ENCODE measurements at regions not wholly inside any gene's neighbourhood (a gene's known extent, or its start where the extent isn't known, plus 50 kb on each side); places are given as distances from the start of the nearest gene placed in this dataset.
"Not testable (repeated sequence)": the region's sequence is repeated elsewhere in the genome, so short reads cannot be mapped to it uniquely, and the experiment has no call there.

- no peak for DNase-seq
These were observed 449.2 kb upstream of the ACTBL2 start for GRCh38 chr5:57931807-57932206.

- no peak for DNase-seq
These were observed 448.7 kb upstream of the ACTBL2 start for GRCh38 chr5:57931352-57931751.

GRCh38 chr5:57929271-57929670 lies 446.7 kb upstream of the ACTBL2 start:
- no peak for DNase-seq

GRCh38 chr5:57923094-57923493 lies 440.5 kb upstream of the ACTBL2 start:
- not testable (repeated sequence) for DNase-seq

GRCh38 chr5:57917004-57917403 lies 434.4 kb upstream of the ACTBL2 start:
- no peak for DNase-seq

GRCh38 chr5:57915536-57915935 lies 432.9 kb upstream of the ACTBL2 start:
- no peak for DNase-seq

GRCh38 chr5:57911438-57911837 lies 428.8 kb upstream of the ACTBL2 start:
- DNase-seq: no peak

GRCh38 chr5:57906671-57907070 lies 424.1 kb upstream of the ACTBL2 start:
- DNase-seq: no peak

- DNase-seq: no peak
These were observed 420.8 kb upstream of the ACTBL2 start for GRCh38 chr5:57903458-57903857.

GRCh38 chr5:57902095-57902494 lies 419.5 kb upstream of the ACTBL2 start:
- no peak for DNase-seq

GRCh38 chr5:57900381-57900944 lies 417.9 kb upstream of the ACTBL2 start:
- no peak for DNase-seq

- DNase-seq: no peak
These were observed 414.0 kb upstream of the ACTBL2 start for GRCh38 chr5:57896576-57896975.

- no peak for DNase-seq
These were observed 413.2 kb upstream of the ACTBL2 start for GRCh38 chr5:57895766-57896165.

- DNase-seq: no peak
These were observed 411.3 kb upstream of the ACTBL2 start for GRCh38 chr5:57893926-57894325.

- no peak for DNase-seq
These were observed 408.8 kb upstream of the ACTBL2 start for GRCh38 chr5:57891443-57891842.

GRCh38 chr5:57889558-57889957 lies 406.9 kb upstream of the ACTBL2 start:
- DNase-seq: no peak

GRCh38 chr5:57887851-57888621 lies 405.4 kb upstream of the ACTBL2 start:
- no peak for DNase-seq

GRCh38 chr5:57884346-57885102 lies 401.9 kb upstream of the ACTBL2 start:
- DNase-seq: no peak

- DNase-seq: no peak
These were observed 397.6 kb upstream of the ACTBL2 start for GRCh38 chr5:57880216-57880615.

GRCh38 chr5:57878301-57878722 lies 395.7 kb upstream of the ACTBL2 start:
- DNase-seq: no peak

- DNase-seq: no peak
These were observed 388.9 kb upstream of the ACTBL2 start for GRCh38 chr5:57871496-57871895.

GRCh38 chr5:57870267-57870666 lies 387.7 kb upstream of the ACTBL2 start:
- DNase-seq: not testable (repeated sequence)

- no peak for DNase-seq
These were observed 381.1 kb upstream of the ACTBL2 start for GRCh38 chr5:57863661-57864060.

- no peak for DNase-seq
These were observed 380.3 kb upstream of the ACTBL2 start for GRCh38 chr5:57862942-57863341.
